Vagina (tissue), 2 donors: ENCODE measurements at regions not wholly inside any gene's neighbourhood (a gene's known extent, or its start where the extent isn't known, plus 50 kb on each side); places are given as distances from the start of the nearest gene placed in this dataset.

Experiments
- DNase-seq, 2 donors: peaks; one replicate each; pipeline ENCODE4 v3.0.0-alpha.2; 2017; ENCODE audit errors: extremely low spot score in 2 of 2
- H3K27ac ChIP-seq: fragments of 200-600 bp; sonication (generic); one replicate; pipeline ENCODE4 v1.5.1; 2019
- H3K27me3 ChIP-seq: fragments of 200-600 bp; sonication (generic); one replicate; pipeline ENCODE4 v1.5.1; 2019
- H3K36me3 ChIP-seq, 2 donors: fragments of 200-600 bp; sonication (generic); one replicate each; pipeline ENCODE4 v1.5.1; 2017 to 2019
- H3K4me1 ChIP-seq: fragments of 200-600 bp; sonication (generic); one replicate; pipeline ENCODE4 v1.5.1; 2019
- H3K4me3 ChIP-seq, 2 donors: fragments of 200-600 bp; sonication (generic); 1 replicate in 1 of 2; 2 replicates in 1 of 2; pipeline ENCODE4 v1.5.1; 2016 to 2019
- H3K9me3 ChIP-seq: fragments of 200-600 bp; sonication (generic); one replicate; pipeline ENCODE4 v1.5.1; 2019
- POLR2A ChIP-seq, 2 donors: fragments of 450-650 bp; IDR thresholded peaks; one replicate each; pipeline ENCODE4 v1.6.1; 2017; ENCODE audit warnings: antibody characterized with exemption in 2 of 2, mild to moderate bottlenecking in 2 of 2, moderate library complexity in 2 of 2
- POLR2AphosphoS5 ChIP-seq, 2 donors: sonication (generic); formaldehyde crosslinking; IDR thresholded peaks; one replicate each; pipeline ENCODE4 v1.9.0; 2017; ENCODE audit warnings: antibody characterized with exemption in 2 of 2, mild to moderate bottlenecking in 2 of 2, low read depth in 1 of 2; ENCODE audit not compliant: insufficient read depth in 1 of 2
- intact Hi-C: fragments of 100-400 bp; cut with DNase I; formaldehyde crosslinking; loops from one replicate; pipeline ENCODE4 v1.15.1; 2023
- TF ChIP-seq, protein P1 (sequence below), 3 experiments: fragments of 450-650 bp in 2 of 3; fragments of 200-600 bp in 1 of 3; sonication (generic) in 1 of 3; IDR thresholded peaks; one replicate each; pipeline ENCODE4 v1.5.1; 2017 to 2019; ENCODE audit warnings: antibody characterized with exemption in 3 of 3, mild to moderate bottlenecking in 2 of 3, moderate library complexity in 2 of 3

DNA sequence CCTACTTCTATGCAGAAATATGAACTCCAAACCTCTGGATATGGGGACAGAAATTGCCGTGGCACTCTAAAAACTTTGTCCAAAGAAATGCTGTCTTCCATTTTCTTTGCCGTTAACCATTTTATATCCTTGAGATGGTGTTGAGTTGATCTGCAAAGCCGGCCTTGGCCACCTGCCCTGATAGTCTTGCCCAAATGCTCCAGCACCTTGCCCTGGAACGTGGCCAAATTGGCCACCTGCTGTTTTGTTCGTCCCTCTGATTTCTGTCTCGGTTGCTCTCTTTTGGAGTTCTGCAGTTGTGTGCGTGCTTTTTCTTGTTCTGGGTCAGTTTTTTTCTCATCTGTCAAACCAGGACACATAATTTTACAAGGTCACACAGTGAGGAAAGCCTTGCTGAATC, 239.7 kb upstream of the GMDS start:
- DNase-seq: no peak
- TF ChIP-seq, protein P1, sequence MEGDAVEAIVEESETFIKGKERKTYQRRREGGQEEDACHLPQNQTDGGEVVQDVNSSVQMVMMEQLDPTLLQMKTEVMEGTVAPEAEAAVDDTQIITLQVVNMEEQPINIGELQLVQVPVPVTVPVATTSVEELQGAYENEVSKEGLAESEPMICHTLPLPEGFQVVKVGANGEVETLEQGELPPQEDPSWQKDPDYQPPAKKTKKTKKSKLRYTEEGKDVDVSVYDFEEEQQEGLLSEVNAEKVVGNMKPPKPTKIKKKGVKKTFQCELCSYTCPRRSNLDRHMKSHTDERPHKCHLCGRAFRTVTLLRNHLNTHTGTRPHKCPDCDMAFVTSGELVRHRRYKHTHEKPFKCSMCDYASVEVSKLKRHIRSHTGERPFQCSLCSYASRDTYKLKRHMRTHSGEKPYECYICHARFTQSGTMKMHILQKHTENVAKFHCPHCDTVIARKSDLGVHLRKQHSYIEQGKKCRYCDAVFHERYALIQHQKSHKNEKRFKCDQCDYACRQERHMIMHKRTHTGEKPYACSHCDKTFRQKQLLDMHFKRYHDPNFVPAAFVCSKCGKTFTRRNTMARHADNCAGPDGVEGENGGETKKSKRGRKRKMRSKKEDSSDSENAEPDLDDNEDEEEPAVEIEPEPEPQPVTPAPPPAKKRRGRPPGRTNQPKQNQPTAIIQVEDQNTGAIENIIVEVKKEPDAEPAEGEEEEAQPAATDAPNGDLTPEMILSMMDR (IDR thresholded peaks at IDR 0.05): no peak
- TF ChIP-seq POLR2A (IDR thresholded peaks at IDR 0.05): no peak
- TF ChIP-seq POLR2AphosphoS5 (IDR thresholded peaks at IDR 0.05; ENCODE audit: insufficient read depth in 1 of 2, low read depth in 1 of 2): no peak
- no peaks in the 10 kb centered on the region for H3K27me3 ChIP-seq
- no peak overlapping the region for H3K4me3 ChIP-seq
- H3K4me1 ChIP-seq: no peaks in the 10 kb centered on the region
- no peak overlapping the region for H3K27ac ChIP-seq
- intact Hi-C loops: no loop called here
- H3K9me3 ChIP-seq: no peaks in the 10 kb centered on the region
- H3K36me3 ChIP-seq: no peaks in the 10 kb centered on the region

DNA sequence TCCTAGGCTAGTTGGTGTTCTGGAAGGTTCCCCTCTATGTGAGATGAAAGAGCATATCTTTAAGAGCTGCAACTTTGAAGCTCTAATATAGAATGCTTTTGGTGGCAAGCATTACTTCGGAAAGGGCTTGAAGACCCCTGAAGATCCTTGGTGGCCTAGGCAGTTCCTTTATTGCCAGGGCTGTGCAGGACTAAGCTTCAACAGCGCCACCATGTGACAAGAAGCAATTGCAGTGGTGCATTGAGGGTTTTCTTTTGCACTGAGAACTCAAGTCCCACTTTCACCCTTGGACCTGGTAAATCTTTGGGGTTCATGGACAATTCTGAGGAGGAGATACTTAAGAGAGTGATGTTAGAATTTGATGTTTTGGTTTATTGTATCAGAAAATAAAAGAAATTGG, 237.4 kb upstream of the GMDS start:
- Histone ChIP-seq H3K36me3 (no peaks in the 10 kb centered on the region), H3K4me3 (no peak overlapping the region), H3K4me1 (no peaks in the 10 kb centered on the region), H3K9me3 (no peaks in the 10 kb centered on the region), H3K27me3 (no peaks in the 10 kb centered on the region), H3K27ac (no peak overlapping the region)
- intact Hi-C loops: no loop called here
- no peak for TF ChIP-seq POLR2AphosphoS5 (IDR thresholded peaks at IDR 0.05; ENCODE audit: insufficient read depth in 1 of 2, low read depth in 1 of 2)
- TF ChIP-seq, protein P1 (IDR thresholded peaks at IDR 0.05): no peak
- no peak for TF ChIP-seq POLR2A (IDR thresholded peaks at IDR 0.05)
- DNase-seq: no peak

DNA sequence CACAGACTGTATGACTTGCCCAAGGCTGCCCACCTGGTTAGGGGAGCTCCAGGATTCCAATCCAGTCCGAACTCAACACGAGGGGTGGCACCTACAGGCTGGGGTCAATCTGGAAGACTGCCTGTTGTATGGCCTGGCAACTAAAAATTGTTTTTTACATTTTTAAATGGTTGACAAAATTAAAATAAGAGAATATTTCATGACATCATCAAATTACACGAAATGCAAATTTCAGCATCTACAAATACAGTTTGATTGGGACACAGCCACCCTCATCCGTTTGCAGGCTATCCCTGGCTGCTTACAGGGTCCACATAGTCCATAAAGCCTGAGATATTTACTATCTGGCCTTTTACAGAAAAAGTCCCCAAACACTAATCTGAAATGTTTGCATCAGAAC, 235.9 kb upstream of the GMDS start:
- H3K4me3 ChIP-seq: no peak overlapping the region
- no peaks in the 10 kb centered on the region for H3K36me3 ChIP-seq
- no peaks in the 10 kb centered on the region for H3K4me1 ChIP-seq
- no peaks in the 10 kb centered on the region for H3K9me3 ChIP-seq
- DNase-seq: no peak
- H3K27ac ChIP-seq: no peak overlapping the region
- TF ChIP-seq POLR2AphosphoS5 (IDR thresholded peaks at IDR 0.05; ENCODE audit: insufficient read depth in 1 of 2, low read depth in 1 of 2): no peak
- TF ChIP-seq POLR2A (IDR thresholded peaks at IDR 0.05): no peak
- TF ChIP-seq, protein P1 (IDR thresholded peaks at IDR 0.05): no peak
- no peaks in the 10 kb centered on the region for H3K27me3 ChIP-seq
- intact Hi-C loops: no loop called here

DNA sequence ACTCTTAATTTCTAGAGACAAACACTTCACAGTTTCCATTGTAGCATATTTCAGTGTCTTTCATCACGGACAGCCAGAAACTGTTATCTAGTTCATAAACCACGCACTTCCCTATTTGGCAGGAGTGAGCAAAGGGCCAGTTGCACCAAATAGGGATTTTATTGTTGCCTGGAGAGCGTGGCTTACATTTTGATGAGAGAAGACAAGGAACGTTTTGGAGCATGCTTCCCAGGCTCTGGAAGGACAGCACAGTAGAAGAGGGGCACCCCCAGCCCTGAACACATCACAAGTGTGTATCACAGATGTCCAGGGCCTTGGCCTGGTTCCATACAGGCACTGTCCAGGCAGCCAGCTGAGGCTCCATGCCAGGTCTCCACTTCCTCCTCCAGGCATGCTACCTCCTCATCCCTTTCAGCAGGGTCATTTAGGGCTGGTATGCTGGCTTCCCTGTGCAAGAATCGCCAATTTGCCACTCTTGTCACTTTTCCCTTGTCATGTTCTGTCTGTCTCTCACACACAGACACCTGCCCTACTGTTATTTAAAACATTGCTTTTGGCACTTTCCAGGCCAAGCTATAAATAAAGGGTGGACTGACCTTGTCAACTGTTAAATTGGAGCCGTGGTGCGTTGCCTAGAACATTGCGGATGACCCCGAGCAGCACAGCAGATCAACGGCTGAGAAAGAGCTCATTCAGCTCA, 235.0 kb upstream of the GMDS start:
- Histone ChIP-seq H3K4me1 (no peaks in the 10 kb centered on the region), H3K36me3 (no peaks in the 10 kb centered on the region), H3K27ac (no peak overlapping the region), H3K4me3 (no peak overlapping the region), H3K27me3 (no peaks in the 10 kb centered on the region), H3K9me3 (no peaks in the 10 kb centered on the region)
- no peak for DNase-seq
- intact Hi-C loops: no loop called here
- TF ChIP-seq POLR2A (IDR thresholded peaks at IDR 0.05): no peak
- TF ChIP-seq, protein P1 (IDR thresholded peaks at IDR 0.05): no peak
- no peak for TF ChIP-seq POLR2AphosphoS5 (IDR thresholded peaks at IDR 0.05; ENCODE audit: insufficient read depth in 1 of 2, low read depth in 1 of 2)

DNA sequence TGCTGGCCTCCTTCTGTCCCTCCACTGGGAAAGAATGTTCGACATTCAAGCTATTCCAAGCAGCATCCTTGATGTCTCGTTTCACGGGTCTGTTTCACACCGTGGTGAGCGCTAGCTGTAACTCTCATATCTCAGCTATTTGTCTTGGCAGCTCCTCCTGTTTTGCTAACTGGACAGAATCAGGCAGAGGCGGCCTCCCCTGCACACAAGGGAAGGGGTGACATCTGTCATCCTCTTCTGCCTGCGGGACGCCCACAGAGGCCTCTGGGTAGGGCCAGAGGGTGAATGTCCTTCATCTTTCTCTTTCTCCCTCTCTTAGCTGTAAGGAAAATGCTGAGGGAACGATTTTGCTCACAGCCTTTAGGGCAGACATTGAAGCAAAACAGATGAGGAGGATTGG, 232.8 kb upstream of the GMDS start:
- no peaks in the 10 kb centered on the region for H3K27me3 ChIP-seq
- H3K9me3 ChIP-seq: no peaks in the 10 kb centered on the region
- TF ChIP-seq POLR2AphosphoS5 (IDR thresholded peaks at IDR 0.05; ENCODE audit: insufficient read depth in 1 of 2, low read depth in 1 of 2) (no peak), POLR2A (IDR thresholded peaks at IDR 0.05) (no peak)
- TF ChIP-seq, protein P1 (IDR thresholded peaks at IDR 0.05): no peak
- H3K36me3 ChIP-seq: no peaks in the 10 kb centered on the region
- H3K4me3 ChIP-seq: no peak overlapping the region
- H3K27ac ChIP-seq: no peak overlapping the region
- intact Hi-C loops: no loop called here
- no peak for DNase-seq
- no peaks in the 10 kb centered on the region for H3K4me1 ChIP-seq
